ENCODE measurements at regions not wholly inside any gene's neighbourhood (a gene's known extent, or its start where the extent isn't known, plus 50 kb on each side); places are given as distances from the start of the nearest gene placed in this dataset.

DNA sequence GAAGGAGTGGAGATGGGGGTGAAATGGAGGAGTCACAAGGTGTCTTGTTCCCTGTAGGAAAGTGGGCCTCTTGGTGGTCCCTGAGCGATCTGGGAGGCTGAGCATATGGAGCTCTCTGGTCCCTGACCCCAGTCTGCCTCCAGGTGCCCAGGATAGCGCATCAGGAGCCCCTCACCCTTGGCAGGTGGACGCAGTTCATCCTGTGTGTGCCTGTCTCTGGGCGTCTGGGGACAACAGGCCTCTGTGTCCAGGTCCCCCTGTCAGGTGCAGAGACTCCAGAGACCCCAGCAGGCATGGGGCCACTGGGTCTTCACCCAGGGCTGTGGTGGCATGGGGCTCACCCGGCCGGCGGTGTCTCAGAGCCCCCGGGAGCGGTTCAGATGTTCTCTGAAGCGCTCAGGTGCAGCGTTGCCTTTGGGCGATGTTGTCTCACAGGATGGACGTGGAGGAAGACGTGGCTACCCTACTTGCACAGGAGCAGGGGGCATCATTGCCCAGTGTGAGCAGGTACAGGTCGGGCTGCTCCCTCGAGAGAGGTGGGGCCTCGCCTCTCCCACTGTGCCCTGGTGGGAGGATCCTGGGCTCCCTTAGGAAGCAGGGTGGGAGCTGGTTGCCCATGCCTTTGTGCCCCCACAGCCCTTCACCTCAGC, 58.1 kb upstream of the TPM4 start:
- H3K27me3 ChIP-seq (ENCODE audit: insufficient read depth, low read length) = no peaks in the 10 kb centered on the region
- no peak overlapping the region for H4K91ac ChIP-seq (ENCODE audit: low read depth, low read length)
- H3K79me1 ChIP-seq (ENCODE audit: low read length) = no peaks in the 10 kb centered on the region
- no peak overlapping the region for H2AFZ ChIP-seq (ENCODE audit: insufficient read depth, low read length, poor library complexity)
- H3K9ac ChIP-seq (ENCODE audit: low read length) = no peak overlapping the region
- no peak overlapping the region for H4K12ac ChIP-seq (ENCODE audit: low read depth, low read length)
- H3K14ac ChIP-seq (ENCODE audit: low read length) = no peak overlapping the region
- DNase-seq = no peak
- H3K4me3 ChIP-seq (ENCODE audit: low read depth, low read length) = no peak overlapping the region
- H3K36me3 ChIP-seq (ENCODE audit: control insufficient read depth in 1 of 2, insufficient read depth in 2 of 2, low read length in 2 of 2) = no peaks in the 10 kb centered on the region
- no CpG with 5 or more reads among the region's 17 CpGs for WGBS (ENCODE audit: extremely low coverage, insufficient coverage, insufficient read length)
- H3K4ac ChIP-seq (ENCODE audit: low read depth, low read length) = no peak overlapping the region
- no peak overlapping the region for H3K4me2 ChIP-seq (ENCODE audit: low read length)
- H3K9me3 ChIP-seq (ENCODE audit: insufficient read depth, low read depth, low read length) = peaks cover 80% of the 10 kb centered on the region
- H2AK5ac ChIP-seq (ENCODE audit: low read length) = no peak overlapping the region
- no peak overlapping the region for H3K27ac ChIP-seq (ENCODE audit: low read depth, low read length)
- no peak overlapping the region for H4K8ac ChIP-seq (ENCODE audit: low read depth, low read length)
- no peak overlapping the region for H2BK12ac ChIP-seq (ENCODE audit: low read length)
- no peak overlapping the region for H2BK5ac ChIP-seq (ENCODE audit: low read depth, low read length, poor library complexity)
- no peak overlapping the region for H2BK120ac ChIP-seq (ENCODE audit: insufficient read depth, low read length, poor library complexity)
- H3K79me2 ChIP-seq (ENCODE audit: control insufficient read depth, insufficient read depth, low read length, poor library complexity) = no peaks in the 10 kb centered on the region
- H3K4me1 ChIP-seq (ENCODE audit: control insufficient read depth in 1 of 2, insufficient read depth in 2 of 2, low read length in 2 of 2) = no peaks in the 10 kb centered on the region
- H3K23ac ChIP-seq (ENCODE audit: low read length) = no peak overlapping the region
- H3K18ac ChIP-seq (ENCODE audit: low read length) = no peak overlapping the region

DNA sequence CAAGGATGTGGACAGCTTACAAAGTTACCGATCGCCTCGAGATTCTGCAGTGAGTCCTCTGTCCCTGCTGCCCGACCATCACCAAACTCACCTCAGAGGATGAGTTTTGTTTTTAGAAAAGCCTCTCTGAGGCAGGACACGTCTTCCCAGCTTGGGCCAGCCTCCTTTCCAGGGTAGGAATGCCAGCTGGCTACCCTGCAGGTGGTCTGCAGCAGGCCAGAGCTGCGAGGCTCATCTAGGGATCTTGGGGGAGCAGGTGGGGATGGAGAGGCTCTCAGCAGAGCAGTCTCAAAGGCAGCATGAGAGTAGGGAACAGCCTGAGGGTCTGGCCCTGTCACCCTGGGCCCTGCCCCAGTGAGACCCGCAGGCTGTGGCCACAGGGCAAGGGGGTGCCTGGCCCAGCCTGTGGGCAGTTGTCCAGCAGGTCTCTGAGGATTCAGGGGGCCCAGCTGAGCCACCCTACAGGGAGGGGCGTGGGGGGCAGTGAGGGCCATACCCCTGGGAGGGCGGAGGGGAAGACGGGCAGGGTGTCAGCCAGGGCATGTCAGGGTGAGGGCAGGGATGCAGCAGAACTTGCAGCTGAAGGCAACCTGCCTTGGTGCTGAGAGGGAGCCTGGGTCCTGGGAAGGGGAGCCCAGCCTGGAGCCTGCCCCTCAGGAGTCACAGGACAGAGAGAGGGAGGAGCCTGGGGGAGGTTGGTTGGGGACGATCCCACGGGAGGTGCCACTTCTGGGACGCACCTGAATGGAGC, 57.3 kb upstream of the TPM4 start:
- Histone ChIP-seq H3K18ac (ENCODE audit: low read length) (no peak overlapping the region), H4K8ac (ENCODE audit: low read depth, low read length) (no peak overlapping the region), H3K27ac (ENCODE audit: low read depth, low read length) (no peak overlapping the region), H3K4me2 (ENCODE audit: low read length) (no peak overlapping the region), H2AFZ (ENCODE audit: insufficient read depth, low read length, poor library complexity) (no peak overlapping the region), H3K79me2 (ENCODE audit: control insufficient read depth, insufficient read depth, low read length, poor library complexity) (no peaks in the 10 kb centered on the region), H2BK120ac (ENCODE audit: insufficient read depth, low read length, poor library complexity) (no peak overlapping the region), H3K27me3 (ENCODE audit: insufficient read depth, low read length) (no peaks in the 10 kb centered on the region), H2BK5ac (ENCODE audit: low read depth, low read length, poor library complexity) (no peak overlapping the region), H3K9me3 (ENCODE audit: insufficient read depth, low read depth, low read length) (peaks cover 79% of the 10 kb centered on the region), H3K9ac (ENCODE audit: low read length) (no peak overlapping the region), H3K14ac (ENCODE audit: low read length) (no peak overlapping the region), H2AK5ac (ENCODE audit: low read length) (no peak overlapping the region), H3K36me3 (ENCODE audit: control insufficient read depth in 1 of 2, insufficient read depth in 2 of 2, low read length in 2 of 2) (no peaks in the 10 kb centered on the region), H3K4me3 (ENCODE audit: low read depth, low read length) (no peak overlapping the region), H3K23ac (ENCODE audit: low read length) (no peak overlapping the region), H4K12ac (ENCODE audit: low read depth, low read length) (no peak overlapping the region), H3K79me1 (ENCODE audit: low read length) (no peaks in the 10 kb centered on the region), H4K91ac (ENCODE audit: low read depth, low read length) (no peak overlapping the region), H2BK12ac (ENCODE audit: low read length) (no peak overlapping the region), H3K4me1 (ENCODE audit: control insufficient read depth in 1 of 2, insufficient read depth in 2 of 2, low read length in 2 of 2) (no peaks in the 10 kb centered on the region), H3K4ac (ENCODE audit: low read depth, low read length) (no peak overlapping the region)
- WGBS (ENCODE audit: extremely low coverage, insufficient coverage, insufficient read length) = no CpG with 5 or more reads among the region's 13 CpGs
- DNase-seq = no peak

DNA sequence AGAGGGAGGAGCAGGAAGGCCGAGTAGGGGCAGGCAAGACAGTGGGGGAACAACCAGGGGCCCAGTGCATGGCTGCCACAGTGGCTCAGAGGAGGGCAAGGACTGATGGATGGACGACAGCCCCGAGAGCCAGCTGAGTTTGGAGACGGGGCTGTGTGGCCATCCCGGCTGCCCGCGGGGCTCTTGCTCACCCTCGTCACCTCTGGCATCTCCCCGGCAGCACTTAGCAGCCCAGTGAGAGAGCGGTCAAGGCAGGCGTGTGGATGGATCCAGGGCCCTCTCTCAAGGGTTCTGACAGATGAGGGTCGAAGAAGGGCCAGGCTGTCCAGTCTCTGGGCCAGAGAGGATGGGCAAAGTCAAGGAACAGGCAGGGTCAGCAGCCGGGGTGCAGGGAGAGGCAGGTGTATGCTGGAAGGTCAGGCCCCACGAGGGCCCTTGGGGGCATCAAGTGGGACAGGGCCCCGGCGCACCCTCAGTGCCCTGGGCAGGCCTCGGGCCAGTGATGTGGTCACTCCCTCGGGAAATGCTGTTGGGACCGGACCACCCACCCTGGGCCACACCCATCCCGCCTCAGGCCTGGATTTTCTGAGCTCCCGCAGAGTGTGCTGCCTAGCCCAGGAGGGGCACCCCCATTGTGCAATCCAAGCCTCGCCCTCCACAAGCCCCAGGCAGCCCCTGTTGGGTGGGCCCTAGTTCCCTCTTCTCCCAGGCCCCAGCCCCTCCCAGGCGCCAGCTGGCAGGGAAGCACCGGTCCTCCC, 56.4 kb upstream of the TPM4 start:
- Histone ChIP-seq H4K12ac (ENCODE audit: low read depth, low read length) (no peak overlapping the region), H3K4me3 (ENCODE audit: low read depth, low read length) (no peak overlapping the region), H3K27ac (ENCODE audit: low read depth, low read length) (no peak overlapping the region), H3K9ac (ENCODE audit: low read length) (no peak overlapping the region), H4K8ac (ENCODE audit: low read depth, low read length) (no peak overlapping the region), H3K79me2 (ENCODE audit: control insufficient read depth, insufficient read depth, low read length, poor library complexity) (no peaks in the 10 kb centered on the region), H3K4me2 (ENCODE audit: low read length) (no peak overlapping the region), H2BK12ac (ENCODE audit: low read length) (no peak overlapping the region), H4K91ac (ENCODE audit: low read depth, low read length) (no peak overlapping the region), H2BK120ac (ENCODE audit: insufficient read depth, low read length, poor library complexity) (no peak overlapping the region), H3K4me1 (ENCODE audit: control insufficient read depth in 1 of 2, insufficient read depth in 2 of 2, low read length in 2 of 2) (no peaks in the 10 kb centered on the region), H3K18ac (ENCODE audit: low read length) (no peak overlapping the region), H3K27me3 (ENCODE audit: insufficient read depth, low read length) (no peaks in the 10 kb centered on the region), H3K23ac (ENCODE audit: low read length) (no peak overlapping the region), H3K14ac (ENCODE audit: low read length) (no peak overlapping the region), H3K36me3 (ENCODE audit: control insufficient read depth in 1 of 2, insufficient read depth in 2 of 2, low read length in 2 of 2) (no peaks in the 10 kb centered on the region), H3K4ac (ENCODE audit: low read depth, low read length) (no peak overlapping the region), H2BK5ac (ENCODE audit: low read depth, low read length, poor library complexity) (no peak overlapping the region), H2AK5ac (ENCODE audit: low read length) (no peak overlapping the region), H3K79me1 (ENCODE audit: low read length) (no peaks in the 10 kb centered on the region), H2AFZ (ENCODE audit: insufficient read depth, low read length, poor library complexity) (no peak overlapping the region), H3K9me3 (ENCODE audit: insufficient read depth, low read depth, low read length) (peaks cover 81% of the 10 kb centered on the region)
- WGBS (ENCODE audit: extremely low coverage, insufficient coverage, insufficient read length) = no CpG with 5 or more reads among the region's 24 CpGs
- no peak for DNase-seq

DNA sequence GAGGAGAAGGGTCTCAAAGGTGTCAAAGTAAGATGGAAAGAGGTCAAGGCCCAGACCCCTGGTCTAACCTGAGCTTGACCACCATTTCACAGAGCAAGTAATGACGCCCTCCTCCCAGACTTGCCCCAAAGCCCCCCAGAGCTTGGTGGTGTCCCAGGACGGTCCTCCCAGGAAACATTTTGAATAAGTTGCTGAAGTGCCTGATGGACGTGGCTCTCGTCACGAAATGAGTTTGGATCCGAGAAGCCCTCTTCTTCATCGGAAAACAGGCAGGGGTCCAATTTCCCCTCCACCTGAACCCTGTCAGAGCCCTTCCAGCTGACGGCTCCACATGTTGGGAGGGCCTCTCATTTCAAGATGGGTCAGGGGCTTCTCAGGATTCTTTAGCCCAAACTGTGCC, 54.5 kb upstream of the TPM4 start:
- no peak overlapping the region for H2AFZ ChIP-seq (ENCODE audit: insufficient read depth, low read length, poor library complexity)
- WGBS (ENCODE audit: extremely low coverage, insufficient coverage, insufficient read length) = no CpG with 5 or more reads among the region's 8 CpGs
- no peak overlapping the region for H2BK5ac ChIP-seq (ENCODE audit: low read depth, low read length, poor library complexity)
- no peak overlapping the region for H4K91ac ChIP-seq (ENCODE audit: low read depth, low read length)
- no peaks in the 10 kb centered on the region for H3K4me1 ChIP-seq (ENCODE audit: control insufficient read depth in 1 of 2, insufficient read depth in 2 of 2, low read length in 2 of 2)
- no peak overlapping the region for H3K18ac ChIP-seq (ENCODE audit: low read length)
- no peaks in the 10 kb centered on the region for H3K36me3 ChIP-seq (ENCODE audit: control insufficient read depth in 1 of 2, insufficient read depth in 2 of 2, low read length in 2 of 2)
- no peak for DNase-seq
- no peak overlapping the region for H2AK5ac ChIP-seq (ENCODE audit: low read length)
- H3K27me3 ChIP-seq (ENCODE audit: insufficient read depth, low read length) = no peaks in the 10 kb centered on the region
- H2BK12ac ChIP-seq (ENCODE audit: low read length) = no peak overlapping the region
- no peak overlapping the region for H3K27ac ChIP-seq (ENCODE audit: low read depth, low read length)
- no peak overlapping the region for H2BK120ac ChIP-seq (ENCODE audit: insufficient read depth, low read length, poor library complexity)
- H4K8ac ChIP-seq (ENCODE audit: low read depth, low read length) = no peak overlapping the region
- no peaks in the 10 kb centered on the region for H3K79me1 ChIP-seq (ENCODE audit: low read length)
- no peak overlapping the region for H3K23ac ChIP-seq (ENCODE audit: low read length)
- H3K79me2 ChIP-seq (ENCODE audit: control insufficient read depth, insufficient read depth, low read length, poor library complexity) = no peaks in the 10 kb centered on the region
- H4K12ac ChIP-seq (ENCODE audit: low read depth, low read length) = no peak overlapping the region
- H3K9ac ChIP-seq (ENCODE audit: low read length) = no peak overlapping the region
- H3K9me3 ChIP-seq (ENCODE audit: insufficient read depth, low read depth, low read length) = peaks cover 75% of the 10 kb centered on the region
- H3K4ac ChIP-seq (ENCODE audit: low read depth, low read length) = no peak overlapping the region
- H3K4me3 ChIP-seq (ENCODE audit: low read depth, low read length) = no peak overlapping the region
- no peak overlapping the region for H3K4me2 ChIP-seq (ENCODE audit: low read length)
- H3K14ac ChIP-seq (ENCODE audit: low read length) = no peak overlapping the region
